Left ventricle myocardium inferior (tissue), 1 donor: ENCODE measurements at regions not wholly inside any gene's neighbourhood (a gene's known extent, or its start where the extent isn't known, plus 50 kb on each side); places are given as distances from the start of the nearest gene placed in this dataset.

Source experiments
- DNase-seq: peaks from one replicate; pipeline ENCODE4 v3.0.0-alpha.2; 2020
- H3K27ac ChIP-seq: fragments of 200-600 bp; replicated peaks from 2 replicates; pipeline ENCODE4 v1.8.0; 2021
- H3K27me3 ChIP-seq: fragments of 200-600 bp; 2 replicates; pipeline ENCODE4 v1.8.0; 2021; ENCODE audit warnings: low read depth
- H3K36me3 ChIP-seq: fragments of 200-600 bp; 2 replicates; pipeline ENCODE4 v1.8.0; 2021
- H3K4me1 ChIP-seq: fragments of 200-600 bp; 2 replicates; pipeline ENCODE4 v1.8.0; 2021
- H3K4me3 ChIP-seq: fragments of 200-600 bp; 2 replicates; pipeline ENCODE4 v1.8.0; 2021; ENCODE audit warnings: mild to moderate bottlenecking, moderate library complexity
- H3K9me3 ChIP-seq: fragments of 200-600 bp; replicated peaks from 2 replicates; pipeline ENCODE4 v1.8.0; 2021
- CTCF ChIP-seq: fragments of 200-600 bp; IDR thresholded peaks from 2 replicates; pipeline ENCODE4 v1.8.0; 2021; ENCODE audit warnings: antibody characterized with exemption, mild to moderate bottlenecking, borderline replicate concordance
- intact Hi-C: fragments of 100-400 bp; cut with micrococcal nuclease; formaldehyde crosslinking; loops from one replicate; pipeline ENCODE4 v1.11.0; 2022
- donor health status: DM: no; HTN: yes; CAD: no; lungs with severe emphysema.

- DNase-seq = no peak
- Histone ChIP-seq H3K27me3 (peaks cover 5% of the 10 kb centered on the region), H3K4me3 (no peak overlapping the region), H3K4me1 (peaks cover 40% of the 10 kb centered on the region), H3K9me3 (no peaks in the 10 kb centered on the region), H3K36me3 (no peaks in the 10 kb centered on the region), H3K27ac (no peak overlapping the region)
- no peak for TF ChIP-seq CTCF
- intact Hi-C loops = no loop called here
These were observed 484.7 kb downstream of the BCL11A start for GRCh38 chr2:60068755-60069154.

GRCh38 chr2:60067006-60067405 lies 486.4 kb downstream of the BCL11A start:
- Histone ChIP-seq H3K27ac (no peak overlapping the region), H3K9me3 (no peaks in the 10 kb centered on the region), H3K4me3 (no peak overlapping the region), H3K36me3 (no peaks in the 10 kb centered on the region), H3K27me3 (peaks cover 5% of the 10 kb centered on the region), H3K4me1 (peaks cover 40% of the 10 kb centered on the region)
- TF ChIP-seq CTCF = no peak
- intact Hi-C loops = no loop called here
- DNase-seq = no peak

- Histone ChIP-seq H3K4me3 (no peak overlapping the region), H3K27me3 (no peaks in the 10 kb centered on the region), H3K27ac (no peak overlapping the region), H3K36me3 (no peaks in the 10 kb centered on the region), H3K9me3 (no peaks in the 10 kb centered on the region), H3K4me1 (peaks cover 35% of the 10 kb centered on the region)
- intact Hi-C loops = no loop called here
- TF ChIP-seq CTCF = no peak
- DNase-seq = no peak
These were observed 487.2 kb downstream of the BCL11A start for GRCh38 chr2:60066096-60066839.

DNA sequence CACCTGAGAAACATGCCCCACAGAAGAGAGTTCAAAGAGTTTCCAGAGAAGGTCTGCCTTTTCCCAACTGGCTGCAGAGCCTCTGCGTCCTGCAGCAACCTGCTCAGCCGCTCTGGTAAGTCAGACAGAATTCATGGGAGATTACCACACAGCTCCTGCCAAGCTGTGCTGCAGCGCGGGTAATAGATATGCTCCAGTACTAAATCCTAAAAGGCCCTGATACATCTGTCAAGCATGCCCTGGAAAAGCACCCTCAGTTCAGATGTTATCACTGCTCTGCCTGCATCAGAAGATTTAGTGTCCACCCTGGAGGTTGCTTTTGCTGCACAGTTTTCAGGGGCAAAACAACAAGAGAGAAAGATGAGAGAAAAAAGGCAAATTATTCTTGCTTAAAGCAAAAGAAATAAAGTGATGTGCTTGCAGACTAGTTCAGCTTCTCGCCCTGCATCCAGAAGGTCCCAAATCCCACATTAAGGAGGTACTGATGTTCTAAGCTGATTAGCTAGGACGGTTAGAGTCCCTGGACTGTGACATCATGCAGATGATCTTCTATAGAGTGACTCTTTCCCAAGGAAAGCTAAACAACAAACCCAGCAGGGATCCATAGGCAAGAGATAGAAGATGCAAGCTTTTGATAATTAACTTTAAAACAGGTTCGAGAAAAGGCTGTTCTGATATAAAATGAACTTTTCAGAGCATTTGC lies 488.6 kb downstream of the BCL11A start:
- no peak for DNase-seq
- Histone ChIP-seq H3K9me3 (no peaks in the 10 kb centered on the region), H3K4me3 (no peak overlapping the region), H3K4me1 (peaks cover 28% of the 10 kb centered on the region), H3K27me3 (no peaks in the 10 kb centered on the region), H3K36me3 (no peaks in the 10 kb centered on the region), H3K27ac (peak overlapping the region; percentile 52)
- intact Hi-C loops = no loop called here
- TF ChIP-seq CTCF = no peak

DNA sequence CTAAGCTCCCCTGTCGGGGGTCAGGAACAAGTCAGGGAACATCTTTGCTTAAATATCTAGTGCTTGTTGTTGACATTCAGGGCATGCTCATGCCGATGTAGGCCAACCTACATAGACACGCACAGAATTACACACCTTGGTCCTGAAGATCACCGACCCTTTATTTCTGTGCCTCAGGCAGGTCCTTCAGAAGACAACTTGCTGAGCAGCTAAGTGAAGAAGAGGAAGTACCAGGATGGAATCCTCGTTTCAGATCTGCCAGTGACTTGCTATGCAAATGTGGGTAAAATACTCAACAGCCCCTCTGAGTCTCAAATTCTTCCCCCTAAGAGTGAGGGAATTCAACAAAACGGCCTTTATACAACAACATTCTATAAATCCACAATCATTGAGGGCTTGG lies 494.7 kb downstream of the BCL11A start:
- intact Hi-C loops = no loop called here
- Histone ChIP-seq H3K4me3 (no peak overlapping the region), H3K27me3 (no peaks in the 10 kb centered on the region), H3K9me3 (no peaks in the 10 kb centered on the region), H3K36me3 (no peaks in the 10 kb centered on the region), H3K4me1 (peaks cover 9% of the 10 kb centered on the region), H3K27ac (no peak overlapping the region)
- no peak for TF ChIP-seq CTCF
- no peak for DNase-seq
